ENCODE measurements at regions not wholly inside any gene's neighbourhood (a gene's known extent, or its start where the extent isn't known, plus 50 kb on each side); places are given as distances from the start of the nearest gene placed in this dataset.

DNA sequence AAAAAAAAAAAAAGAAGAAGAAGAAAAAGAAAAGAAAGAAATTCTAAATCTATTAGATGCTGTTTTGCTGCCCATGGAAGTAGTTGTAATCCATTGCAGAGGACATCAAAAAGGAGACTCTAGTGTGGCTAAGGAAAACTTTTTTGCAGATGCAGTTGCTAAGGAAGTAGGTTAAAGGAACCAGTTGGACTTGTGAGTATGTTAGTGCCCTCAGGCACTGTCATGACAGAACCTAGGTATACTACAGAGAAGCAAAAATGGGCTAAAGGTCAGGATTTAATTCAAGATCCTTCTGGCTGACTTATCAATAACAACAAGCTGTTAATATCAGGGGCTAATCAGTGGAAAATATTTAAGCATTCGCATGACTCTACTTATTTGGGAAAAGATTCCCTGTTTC, 1571.6 kb upstream of the FLRT2 start:
- TF ChIP-seq, protein P1, sequence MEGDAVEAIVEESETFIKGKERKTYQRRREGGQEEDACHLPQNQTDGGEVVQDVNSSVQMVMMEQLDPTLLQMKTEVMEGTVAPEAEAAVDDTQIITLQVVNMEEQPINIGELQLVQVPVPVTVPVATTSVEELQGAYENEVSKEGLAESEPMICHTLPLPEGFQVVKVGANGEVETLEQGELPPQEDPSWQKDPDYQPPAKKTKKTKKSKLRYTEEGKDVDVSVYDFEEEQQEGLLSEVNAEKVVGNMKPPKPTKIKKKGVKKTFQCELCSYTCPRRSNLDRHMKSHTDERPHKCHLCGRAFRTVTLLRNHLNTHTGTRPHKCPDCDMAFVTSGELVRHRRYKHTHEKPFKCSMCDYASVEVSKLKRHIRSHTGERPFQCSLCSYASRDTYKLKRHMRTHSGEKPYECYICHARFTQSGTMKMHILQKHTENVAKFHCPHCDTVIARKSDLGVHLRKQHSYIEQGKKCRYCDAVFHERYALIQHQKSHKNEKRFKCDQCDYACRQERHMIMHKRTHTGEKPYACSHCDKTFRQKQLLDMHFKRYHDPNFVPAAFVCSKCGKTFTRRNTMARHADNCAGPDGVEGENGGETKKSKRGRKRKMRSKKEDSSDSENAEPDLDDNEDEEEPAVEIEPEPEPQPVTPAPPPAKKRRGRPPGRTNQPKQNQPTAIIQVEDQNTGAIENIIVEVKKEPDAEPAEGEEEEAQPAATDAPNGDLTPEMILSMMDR (IDR thresholded peaks at IDR 0.05) = no peak
- no peaks in the 10 kb centered on the region for H3K36me3 ChIP-seq
- H3K9me3 ChIP-seq = no peaks in the 10 kb centered on the region
- no peak overlapping the region for H3K9ac ChIP-seq (ENCODE audit: low read depth in 2 of 2, low read length in 2 of 2)
- H3K4me1 ChIP-seq = no peaks in the 10 kb centered on the region
- H3K4me3 ChIP-seq = no peak overlapping the region
- no peak for DNase-seq
- intact Hi-C loops (cut with DNase I) = no loop called here
- no peaks in the 10 kb centered on the region for H3K27me3 ChIP-seq
- no peak overlapping the region for H3K27ac ChIP-seq

DNA sequence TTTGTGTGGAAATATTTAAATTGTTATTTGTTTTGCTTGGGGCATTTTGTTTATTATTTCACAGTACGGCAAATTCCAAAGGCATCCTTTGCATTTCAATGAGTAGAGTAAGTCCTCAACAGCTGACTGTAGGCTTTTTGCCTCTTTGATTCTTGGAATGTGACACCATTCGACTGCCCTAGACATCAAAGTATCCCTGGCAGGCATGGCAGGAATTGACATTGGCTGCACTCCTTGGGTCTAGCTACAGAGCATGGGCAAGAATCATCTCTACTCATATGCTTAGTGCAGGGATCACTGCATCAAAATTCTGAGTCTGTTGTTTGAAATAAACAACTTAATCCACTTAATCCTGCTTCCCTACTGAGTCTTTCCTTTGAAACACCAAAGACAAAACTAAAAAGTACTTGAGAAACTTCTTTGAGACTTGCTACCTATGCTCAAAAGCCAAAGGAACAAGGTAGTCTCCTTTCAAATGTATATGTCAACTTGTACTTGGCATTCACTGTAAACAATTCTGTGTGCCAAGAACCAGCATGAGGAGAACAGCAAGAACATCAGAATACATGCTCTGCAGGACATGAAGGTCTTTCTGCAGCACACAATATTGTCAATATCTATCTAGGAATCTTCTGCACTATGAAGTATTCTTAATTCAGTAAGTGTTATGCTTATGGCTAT, 1569.0 kb upstream of the FLRT2 start:
- TF ChIP-seq, protein P1 (IDR thresholded peaks at IDR 0.05) = no peak
- no peaks in the 10 kb centered on the region for H3K27me3 ChIP-seq
- H3K36me3 ChIP-seq = no peaks in the 10 kb centered on the region
- H3K27ac ChIP-seq = no peak overlapping the region
- H3K4me3 ChIP-seq = no peak overlapping the region
- DNase-seq = no peak
- no peaks in the 10 kb centered on the region for H3K4me1 ChIP-seq
- no peaks in the 10 kb centered on the region for H3K9me3 ChIP-seq
- H3K9ac ChIP-seq (ENCODE audit: low read depth in 2 of 2, low read length in 2 of 2) = no peak overlapping the region
- intact Hi-C loops (cut with DNase I) = no loop called here

DNA sequence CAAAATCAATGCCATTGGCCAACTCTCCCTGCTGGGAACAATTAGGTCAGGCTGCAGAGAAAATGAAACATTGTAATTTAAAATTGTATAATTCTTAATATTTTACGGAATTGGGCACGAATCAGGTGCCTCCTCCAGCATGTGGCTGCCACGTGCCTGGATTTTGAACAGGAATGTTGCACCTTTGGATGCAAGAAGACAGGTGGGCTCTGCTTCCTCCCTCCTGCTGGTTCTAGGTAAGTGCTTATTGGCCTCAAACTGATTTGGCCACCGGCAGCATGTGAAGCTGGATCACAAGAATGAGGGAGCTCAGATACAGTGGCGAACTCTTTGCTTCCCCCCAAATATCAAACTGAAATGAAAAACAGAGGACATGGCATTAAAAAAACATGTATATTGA, 1559.9 kb upstream of the FLRT2 start:
- H3K4me1 ChIP-seq = no peaks in the 10 kb centered on the region
- no peaks in the 10 kb centered on the region for H3K27me3 ChIP-seq
- H3K4me3 ChIP-seq = no peak overlapping the region
- H3K36me3 ChIP-seq = no peaks in the 10 kb centered on the region
- no peak overlapping the region for H3K9ac ChIP-seq (ENCODE audit: low read depth in 2 of 2, low read length in 2 of 2)
- intact Hi-C loops (cut with DNase I) = no loop called here
- no peak for DNase-seq
- TF ChIP-seq, protein P1 (IDR thresholded peaks at IDR 0.05) = no peak
- H3K27ac ChIP-seq = no peak overlapping the region
- H3K9me3 ChIP-seq = no peaks in the 10 kb centered on the region

DNA sequence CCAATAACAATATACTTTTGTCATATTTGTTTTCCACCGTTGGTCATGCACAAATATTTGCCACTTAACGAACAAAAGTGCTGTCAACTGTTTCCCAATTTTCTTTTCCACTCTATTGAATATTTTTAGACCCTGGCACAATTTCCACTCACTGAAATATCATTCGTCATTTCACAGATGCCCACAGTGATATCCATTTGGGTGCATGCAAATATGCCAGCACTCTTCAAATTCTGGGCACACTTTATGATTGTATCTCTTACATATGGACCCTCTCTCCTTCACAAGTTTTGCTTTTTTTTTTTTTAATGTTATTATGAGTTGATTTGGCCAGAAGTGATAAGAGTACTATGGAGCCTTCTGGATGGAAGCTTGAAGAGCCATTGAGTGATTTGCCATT, 1557.3 kb upstream of the FLRT2 start:
- intact Hi-C loops (cut with DNase I) = no loop called here
- no peak for DNase-seq
- Histone ChIP-seq H3K27me3 (no peaks in the 10 kb centered on the region), H3K4me3 (no peak overlapping the region), H3K36me3 (no peaks in the 10 kb centered on the region), H3K27ac (no peak overlapping the region), H3K4me1 (no peaks in the 10 kb centered on the region), H3K9me3 (no peaks in the 10 kb centered on the region), H3K9ac (ENCODE audit: low read depth in 2 of 2, low read length in 2 of 2) (no peak overlapping the region)
- TF ChIP-seq, protein P1 (IDR thresholded peaks at IDR 0.05) = no peak

DNA sequence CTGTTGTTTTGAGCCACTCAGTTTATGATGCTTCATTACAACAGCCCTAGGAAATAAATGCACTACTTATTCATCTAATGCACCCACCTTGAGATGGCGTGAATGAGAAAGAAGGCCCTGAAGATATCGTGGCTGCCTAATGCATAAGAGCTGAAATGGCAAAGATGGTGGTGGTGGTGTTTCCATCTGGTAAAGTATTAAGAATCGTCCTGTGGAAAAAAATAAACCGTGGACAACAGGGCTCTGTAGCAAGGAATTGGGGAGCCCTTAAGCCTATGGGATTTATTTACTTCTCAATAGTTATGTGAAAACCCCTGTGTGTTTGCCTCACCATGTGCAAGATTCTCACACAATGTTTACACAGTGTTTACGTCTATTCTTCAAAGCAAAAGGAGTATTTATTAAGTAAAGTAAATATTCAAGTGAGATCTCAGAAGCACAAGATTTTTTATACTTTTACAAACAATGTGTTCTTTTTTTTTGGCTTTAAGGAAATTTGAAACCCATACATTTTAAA, 1555.2 kb upstream of the FLRT2 start:
- TF ChIP-seq, protein P1 (IDR thresholded peaks at IDR 0.05) = no peak
- no peaks in the 10 kb centered on the region for H3K4me1 ChIP-seq
- no peak overlapping the region for H3K9ac ChIP-seq (ENCODE audit: low read depth in 2 of 2, low read length in 2 of 2)
- no peak for DNase-seq
- H3K27ac ChIP-seq = no peak overlapping the region
- no peaks in the 10 kb centered on the region for H3K9me3 ChIP-seq
- no peak overlapping the region for H3K4me3 ChIP-seq
- intact Hi-C loops (cut with DNase I) = no loop called here
- no peaks in the 10 kb centered on the region for H3K27me3 ChIP-seq
- H3K36me3 ChIP-seq = no peaks in the 10 kb centered on the region
